Suprapubic skin (tissue), 4 donors: ENCODE measurements at regions not wholly inside any gene's neighbourhood (a gene's known extent, or its start where the extent isn't known, plus 50 kb on each side); places are given as distances from the start of the nearest gene placed in this dataset.

ENCODE experiments used
- DNase-seq, 2 donors: peaks; one replicate each; pipeline ENCODE4 v3.0.0-alpha.2; 2019; ENCODE audit warnings: low spot score in 2 of 2
- H3K27ac ChIP-seq: fragments of 200-600 bp; sonication (generic); one replicate; pipeline ENCODE4 v1.5.1; 2019
- H3K27me3 ChIP-seq: fragments of 200-600 bp; sonication (generic); one replicate; pipeline ENCODE4 v1.5.1; 2019
- H3K36me3 ChIP-seq: fragments of 200-600 bp; sonication (generic); one replicate; pipeline ENCODE4 v1.5.1; 2019
- H3K4me1 ChIP-seq: fragments of 200-600 bp; sonication (generic); one replicate; pipeline ENCODE4 v1.5.1; 2019
- H3K4me3 ChIP-seq: fragments of 200-600 bp; sonication (generic); one replicate; pipeline ENCODE4 v1.5.1; 2019; ENCODE audit warnings: mild to moderate bottlenecking
- H3K9me3 ChIP-seq: fragments of 200-600 bp; sonication (generic); one replicate; pipeline ENCODE4 v1.5.1; 2019
- CTCF ChIP-seq, 2 donors: fragments of 200-600 bp in 1 of 2; fragments of 450-650 bp in 1 of 2; sonication (generic) in 1 of 2; IDR thresholded peaks; one replicate each; pipeline ENCODE4 v1.5.1; 2016 to 2019; ENCODE audit warnings: antibody characterized with exemption in 2 of 2, mild to moderate bottlenecking in 1 of 2, moderate library complexity in 1 of 2
- EP300 ChIP-seq: sonication (generic); formaldehyde crosslinking; IDR thresholded peaks from one replicate; pipeline ENCODE4 v1.6.1; 2017; ENCODE audit warnings: antibody characterized with exemption
- POLR2A ChIP-seq, 2 donors: fragments of 450-650 bp; IDR thresholded peaks; one replicate each; pipeline ENCODE4 v1.6.1; 2017; ENCODE audit warnings: antibody characterized with exemption in 2 of 2, mild to moderate bottlenecking in 2 of 2, moderate library complexity in 2 of 2
- POLR2AphosphoS5 ChIP-seq, 3 donors: sonication (generic); formaldehyde crosslinking; IDR thresholded peaks; one replicate each; pipeline ENCODE4 v1.6.1; 2017; ENCODE audit warnings: antibody characterized with exemption in 3 of 3
- WGBS: methylation state at CpG from one replicate; pipeline ENCODE4 v1.1.5; 2018; 5-methylcytosine and 5-hydroxymethylcytosine counted together

- H3K27ac ChIP-seq: no peak overlapping the region
- no peak overlapping the region for H3K4me3 ChIP-seq
- no peaks in the 10 kb centered on the region for H3K36me3 ChIP-seq
- no peaks in the 10 kb centered on the region for H3K27me3 ChIP-seq
- TF ChIP-seq POLR2AphosphoS5 (IDR thresholded peaks at IDR 0.05): no peak
- TF ChIP-seq EP300: no peak
- TF ChIP-seq CTCF (IDR thresholded peaks at IDR 0.05): no peak
- no peak for TF ChIP-seq POLR2A (IDR thresholded peaks at IDR 0.05)
- no peaks in the 10 kb centered on the region for H3K4me1 ChIP-seq
- no peak for DNase-seq
- WGBS: 95% methylated on average over 3 of the region's 3 CpGs
- no peaks in the 10 kb centered on the region for H3K9me3 ChIP-seq
Measured at GRCh38 chr2:175574069-175574468, 392.6 kb upstream of the ATP5MC3 start.

- no peak overlapping the region for H3K27ac ChIP-seq
- no peaks in the 10 kb centered on the region for H3K36me3 ChIP-seq
- H3K27me3 ChIP-seq: no peaks in the 10 kb centered on the region
- TF ChIP-seq POLR2A (IDR thresholded peaks at IDR 0.05) (no peak), EP300 (no peak), CTCF (IDR thresholded peaks at IDR 0.05) (no peak)
- no peaks in the 10 kb centered on the region for H3K4me1 ChIP-seq
- DNase-seq: no peak
- 55% methylated on average over 4 of the region's 4 CpGs for WGBS
- H3K9me3 ChIP-seq: no peaks in the 10 kb centered on the region
- no peak overlapping the region for H3K4me3 ChIP-seq
Measured at GRCh38 chr2:175571078-175571653, 389.7 kb upstream of the ATP5MC3 start.

- H3K4me3 ChIP-seq: no peak overlapping the region
- H3K4me1 ChIP-seq: no peaks in the 10 kb centered on the region
- H3K36me3 ChIP-seq: no peaks in the 10 kb centered on the region
- no peak for DNase-seq
- 79% methylated on average over 9 of the region's 9 CpGs for WGBS
- no peak for TF ChIP-seq POLR2A (IDR thresholded peaks at IDR 0.05)
- TF ChIP-seq POLR2AphosphoS5 (IDR thresholded peaks at IDR 0.05): no peak
- TF ChIP-seq CTCF (IDR thresholded peaks at IDR 0.05): no peak
- no peak for TF ChIP-seq EP300
- H3K9me3 ChIP-seq: no peaks in the 10 kb centered on the region
- no peak overlapping the region for H3K27ac ChIP-seq
- no peaks in the 10 kb centered on the region for H3K27me3 ChIP-seq
Measured at GRCh38 chr2:175568109-175568730, 386.7 kb upstream of the ATP5MC3 start.

GRCh38 chr2:175567435-175568061 lies 386.0 kb upstream of the ATP5MC3 start:
- Histone ChIP-seq H3K9me3 (no peaks in the 10 kb centered on the region), H3K27me3 (no peaks in the 10 kb centered on the region), H3K27ac (no peak overlapping the region), H3K36me3 (no peaks in the 10 kb centered on the region), H3K4me3 (no peak overlapping the region), H3K4me1 (no peaks in the 10 kb centered on the region)
- DNase-seq: no peak
- WGBS: 56% methylated on average over 4 of the region's 4 CpGs
- TF ChIP-seq POLR2AphosphoS5 (IDR thresholded peaks at IDR 0.05) (no peak), CTCF (IDR thresholded peaks at IDR 0.05) (no peak)

GRCh38 chr2:175560521-175561169 lies 379.1 kb upstream of the ATP5MC3 start:
- Histone ChIP-seq H3K36me3 (no peaks in the 10 kb centered on the region), H3K27ac (no peak overlapping the region), H3K27me3 (no peaks in the 10 kb centered on the region), H3K4me3 (no peak overlapping the region), H3K9me3 (no peaks in the 10 kb centered on the region), H3K4me1 (no peaks in the 10 kb centered on the region)
- WGBS: 63% methylated on average over 5 of the region's 5 CpGs
- TF ChIP-seq EP300 (no peak), POLR2AphosphoS5 (IDR thresholded peaks at IDR 0.05) (no peak), CTCF (IDR thresholded peaks at IDR 0.05) (no peak), POLR2A (IDR thresholded peaks at IDR 0.05) (no peak)
- no peak for DNase-seq
